Neutrophil (primary cell): ENCODE measurements at regions not wholly inside any gene's neighbourhood (a gene's known extent, or its start where the extent isn't known, plus 50 kb on each side); places are given as distances from the start of the nearest gene placed in this dataset.
"Not testable (repeated sequence)": the region's sequence is repeated elsewhere in the genome, so short reads cannot be mapped to it uniquely, and the experiment has no call there.

Experiments used
- H3K27ac ChIP-seq: fragments of 200-600 bp; sonication (generic); 2 replicates; pipeline ENCODE4 v1.5.1; 2016; ENCODE audit warnings: mild to moderate bottlenecking, moderate library complexity
- H3K27me3 ChIP-seq: fragments of 200-600 bp; sonication (generic); 2 replicates; pipeline ENCODE4 v1.6.0; 2016; ENCODE audit warnings: mild to moderate bottlenecking
- H3K36me3 ChIP-seq: fragments of 200-600 bp; sonication (generic); 2 replicates; pipeline ENCODE4 v1.5.1; 2017
- H3K4me1 ChIP-seq, 2 experiments: fragments of 200-600 bp in 1 of 2; sonication (generic) in 1 of 2; 1 replicate in 1 of 2; 2 replicates in 1 of 2; pipeline versions ENCODE4 v1.5.1 to v1.6.1; 2013 to 2016; ENCODE audit warnings: low read depth in 1 of 2, low read length in 1 of 2, mild to moderate bottlenecking in 1 of 2, moderate library complexity in 1 of 2; ENCODE audit not compliant: control insufficient read depth in 1 of 2, insufficient read depth in 1 of 2
- H3K4me3 ChIP-seq, 2 experiments: fragments of 200-600 bp in 1 of 2; sonication (generic) in 1 of 2; 1 replicate in 1 of 2; 2 replicates in 1 of 2; pipeline ENCODE4 v1.5.1; 2013 to 2016; ENCODE audit warnings: low read depth in 1 of 2, low read length in 1 of 2, mild to moderate bottlenecking in 1 of 2, moderate library complexity in 1 of 2
- H3K9me3 ChIP-seq: fragments of 200-600 bp; sonication (generic); 2 replicates; pipeline ENCODE4 v1.5.1; 2016
- TF ChIP-seq, protein P1 (sequence below): fragments of 200-600 bp; sonication (generic); IDR thresholded peaks from 2 replicates; pipeline ENCODE4 v1.5.1; 2016; ENCODE audit warnings: antibody characterized with exemption

DNA sequence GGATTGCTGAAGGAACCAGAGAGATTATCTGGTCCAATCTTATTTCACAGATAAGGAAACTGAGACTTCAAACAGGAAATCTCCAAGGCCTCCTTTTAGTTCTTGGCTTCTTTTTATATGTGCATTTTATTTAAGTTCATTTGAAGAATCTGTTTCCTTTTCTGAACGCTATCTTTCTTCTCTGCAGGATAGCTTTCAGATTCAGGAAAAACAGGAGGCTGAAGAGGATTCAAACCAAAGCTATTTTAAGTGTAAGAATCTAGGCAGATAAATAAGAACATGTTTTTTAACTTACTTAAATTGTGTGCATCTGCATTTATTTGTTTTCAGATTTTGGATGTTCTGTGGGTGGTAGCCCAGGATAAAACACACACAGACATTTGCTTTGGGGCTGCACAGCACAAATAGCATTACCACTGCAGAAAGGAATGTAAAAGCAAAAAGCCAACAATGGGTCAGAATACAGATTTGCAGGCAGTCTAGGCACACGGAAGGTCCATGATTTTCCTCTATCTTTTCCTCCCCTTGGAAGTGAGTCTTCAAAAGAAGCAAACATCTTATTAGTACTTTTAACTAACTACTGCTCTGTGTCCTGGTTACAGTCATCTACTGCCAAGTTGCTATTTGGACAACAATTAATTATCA lies 188.8 kb upstream of the TBX18 start:
- Histone ChIP-seq H3K27ac (no peak overlapping the region), H3K4me1 (no peaks in the 10 kb centered on the region), H3K9me3 (no peaks in the 10 kb centered on the region), H3K27me3 (no peaks in the 10 kb centered on the region), H3K36me3 (no peaks in the 10 kb centered on the region), H3K4me3 (no peak overlapping the region)
- TF ChIP-seq, protein P1, sequence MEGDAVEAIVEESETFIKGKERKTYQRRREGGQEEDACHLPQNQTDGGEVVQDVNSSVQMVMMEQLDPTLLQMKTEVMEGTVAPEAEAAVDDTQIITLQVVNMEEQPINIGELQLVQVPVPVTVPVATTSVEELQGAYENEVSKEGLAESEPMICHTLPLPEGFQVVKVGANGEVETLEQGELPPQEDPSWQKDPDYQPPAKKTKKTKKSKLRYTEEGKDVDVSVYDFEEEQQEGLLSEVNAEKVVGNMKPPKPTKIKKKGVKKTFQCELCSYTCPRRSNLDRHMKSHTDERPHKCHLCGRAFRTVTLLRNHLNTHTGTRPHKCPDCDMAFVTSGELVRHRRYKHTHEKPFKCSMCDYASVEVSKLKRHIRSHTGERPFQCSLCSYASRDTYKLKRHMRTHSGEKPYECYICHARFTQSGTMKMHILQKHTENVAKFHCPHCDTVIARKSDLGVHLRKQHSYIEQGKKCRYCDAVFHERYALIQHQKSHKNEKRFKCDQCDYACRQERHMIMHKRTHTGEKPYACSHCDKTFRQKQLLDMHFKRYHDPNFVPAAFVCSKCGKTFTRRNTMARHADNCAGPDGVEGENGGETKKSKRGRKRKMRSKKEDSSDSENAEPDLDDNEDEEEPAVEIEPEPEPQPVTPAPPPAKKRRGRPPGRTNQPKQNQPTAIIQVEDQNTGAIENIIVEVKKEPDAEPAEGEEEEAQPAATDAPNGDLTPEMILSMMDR, result no peak

GRCh38 chr6:84944926-84945325 lies 180.5 kb upstream of the TBX18 start:
- not testable (repeated sequence) for H3K4me3 ChIP-seq, H3K27me3 ChIP-seq, H3K9me3 ChIP-seq, H3K36me3 ChIP-seq, H3K4me1 ChIP-seq, H3K27ac ChIP-seq

GRCh38 chr6:84943905-84944304 lies 179.5 kb upstream of the TBX18 start:
- TF ChIP-seq, protein P1, result no peak
- Histone ChIP-seq H3K4me3 (no peak overlapping the region), H3K9me3 (no peaks in the 10 kb centered on the region)

GRCh38 chr6:84941609-84942008 lies 177.2 kb upstream of the TBX18 start:
- not testable (repeated sequence) for H3K4me1 ChIP-seq, H3K36me3 ChIP-seq, H3K9me3 ChIP-seq, H3K27me3 ChIP-seq, H3K4me3 ChIP-seq, H3K27ac ChIP-seq

More at GRCh38 chr6:84943905-84944304, 179.5 kb upstream of the TBX18 start:
- H3K4me1 ChIP-seq, result no peaks in the 10 kb centered on the region
- H3K27me3 ChIP-seq, result no peaks in the 10 kb centered on the region
- no peak overlapping the region for H3K27ac ChIP-seq
- H3K36me3 ChIP-seq, result no peaks in the 10 kb centered on the region

DNA sequence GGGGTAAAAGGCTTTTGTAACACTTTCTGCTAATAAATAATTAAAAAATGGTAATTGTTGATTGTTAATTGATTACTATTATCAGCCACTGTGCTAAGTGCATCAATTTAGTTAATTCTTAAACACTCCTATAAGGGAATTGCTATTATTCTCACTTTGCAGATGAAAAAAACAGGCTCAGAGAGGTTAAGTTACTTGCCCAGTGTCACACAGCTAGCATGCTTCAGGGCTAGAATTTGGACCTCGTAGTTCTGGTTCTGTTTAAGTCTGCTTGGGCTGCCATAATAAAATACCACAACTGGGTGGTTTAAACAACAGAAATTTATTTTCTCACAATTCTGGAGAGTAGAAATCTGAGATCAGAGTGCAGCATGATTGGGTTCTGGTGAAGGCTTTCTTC lies 164.8 kb upstream of the TBX18 start:
- TF ChIP-seq, protein P1, result no peak
- Histone ChIP-seq H3K27ac (no peak overlapping the region), H3K4me1 (no peaks in the 10 kb centered on the region)

DNA sequence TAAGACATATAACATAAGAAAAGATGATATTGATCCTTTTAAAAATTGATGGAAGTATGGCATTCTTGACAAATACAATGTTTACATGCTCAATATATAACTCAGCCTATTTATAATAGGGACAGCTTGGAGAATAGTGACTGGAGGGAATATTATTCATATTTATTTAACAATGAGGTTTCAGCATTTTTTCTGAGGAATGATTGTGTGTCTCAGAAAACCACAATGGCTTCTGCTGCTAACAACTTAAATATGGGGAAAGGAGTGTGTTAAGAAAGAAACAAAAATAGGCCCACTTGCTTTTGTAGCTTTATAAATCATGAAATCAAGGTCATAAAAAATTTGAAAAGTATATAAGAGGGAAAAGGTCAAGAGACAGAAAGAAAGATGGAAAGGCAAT lies 163.2 kb upstream of the TBX18 start:
- Histone ChIP-seq H3K4me1 (no peaks in the 10 kb centered on the region), H3K27me3 (no peaks in the 10 kb centered on the region), H3K4me3 (no peak overlapping the region), H3K9me3 (no peaks in the 10 kb centered on the region), H3K27ac (no peak overlapping the region), H3K36me3 (no peaks in the 10 kb centered on the region)
- TF ChIP-seq, protein P1, result no peak

More for the DNA sequence above, 164.8 kb upstream of the TBX18 start:
- Histone ChIP-seq H3K36me3 (no peaks in the 10 kb centered on the region), H3K9me3 (no peaks in the 10 kb centered on the region), H3K4me3 (no peak overlapping the region), H3K27me3 (no peaks in the 10 kb centered on the region)
